GM23248 (cell line): ENCODE measurements at regions not wholly inside any gene's neighbourhood (a gene's known extent, or its start where the extent isn't known, plus 50 kb on each side); places are given as distances from the start of the nearest gene placed in this dataset.

Source experiments
- EZH2 ChIP-seq: fragments of 200-600 bp; sonication (generic); IDR thresholded peaks from 2 replicates; pipeline ENCODE4 v1.6.1; 2018; ENCODE audit warnings: antibody characterized with exemption, mild to moderate bottlenecking; ENCODE audit not compliant: insufficient read depth, poor library complexity, severe bottlenecking
- EZH2phosphoT487 ChIP-seq: fragments of 200-600 bp; sonication (generic); IDR thresholded peaks from 2 replicates; pipeline ENCODE4 v1.6.1; 2018; ENCODE audit warnings: antibody characterized with exemption, moderate library complexity, mild to moderate bottlenecking, low read depth; ENCODE audit not compliant: insufficient read depth

DNA sequence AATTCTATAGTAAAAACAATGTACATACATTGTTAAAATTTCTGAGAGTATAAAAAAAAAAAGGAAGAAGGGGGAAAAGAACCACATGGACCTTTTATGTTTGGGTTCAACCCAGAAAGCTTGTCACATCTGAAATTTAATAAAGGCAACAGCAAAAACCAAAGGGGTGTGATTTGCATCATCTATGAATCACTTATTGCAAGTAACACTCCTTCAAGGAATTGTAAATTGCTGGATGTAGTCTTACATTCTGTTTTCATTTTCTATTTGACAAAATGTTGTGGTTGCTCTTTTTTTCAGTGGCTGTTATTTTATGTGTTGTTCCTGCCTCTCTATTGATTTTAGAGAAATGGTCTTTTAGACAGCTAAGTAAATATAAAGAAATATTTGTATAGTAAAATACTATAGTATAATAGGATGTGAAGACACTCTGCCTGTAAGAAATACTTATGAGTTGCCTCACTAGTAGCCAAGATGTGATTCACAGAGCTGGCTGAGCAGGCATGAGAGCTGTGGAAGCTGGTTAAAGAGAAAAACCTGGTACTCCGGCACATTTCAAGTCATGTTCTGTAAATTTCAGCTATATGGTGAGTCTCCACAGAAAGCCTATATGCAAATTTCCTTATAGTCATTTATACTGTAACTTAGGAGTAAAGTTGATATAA, 131.1 kb upstream of the CNTLN start:
- TF ChIP-seq EZH2 (no peak), EZH2phosphoT487 (no peak)
